DND-41 (cell line): ENCODE measurements at regions not wholly inside any gene's neighbourhood (a gene's known extent, or its start where the extent isn't known, plus 50 kb on each side); places are given as distances from the start of the nearest gene placed in this dataset.

Experiments
- ATAC-seq: fragments of 200-7000 bp; cut with Tn5 transposase; 3 replicates; pipeline ENCODE4 v1.9.1; 2021; ENCODE audit warnings: low read depth; ENCODE audit not compliant: insufficient read depth
- DNase-seq: peaks from one replicate; pipeline ENCODE4 v3.0.0-alpha.2; 2020
- H2AFZ ChIP-seq: 2 replicates; pipeline ENCODE4 v1.6.0; 2012; ENCODE audit warnings: low read depth, low read length
- H3K27ac ChIP-seq: 2 replicates; pipeline ENCODE4 v1.5.1; 2012; ENCODE audit warnings: low read length, inconsistent platforms
- H3K27me3 ChIP-seq: fragments of 200-600 bp; sonication (generic); 2 replicates; pipeline ENCODE4 v1.6.0; 2012; ENCODE audit warnings: low read length, mild to moderate bottlenecking, inconsistent platforms; ENCODE audit not compliant: insufficient read depth, poor library complexity
- H3K36me3 ChIP-seq: 2 replicates; pipeline ENCODE4 v1.5.1; 2012; ENCODE audit warnings: low read length, inconsistent platforms; ENCODE audit not compliant: insufficient read depth
- H3K4me1 ChIP-seq: 2 replicates; pipeline ENCODE4 v1.5.1; 2012; ENCODE audit warnings: mild to moderate bottlenecking, low read length; ENCODE audit not compliant: insufficient read depth
- H3K4me2 ChIP-seq: 2 replicates; pipeline ENCODE4 v1.6.0; 2012; ENCODE audit warnings: mild to moderate bottlenecking, moderate library complexity, low read length, inconsistent platforms; ENCODE audit not compliant: insufficient read depth
- H3K4me3 ChIP-seq, 2 experiments: fragments of 200-600 bp in 1 of 2; shearing (Covaris generic) in 1 of 2; 2 replicates each; pipeline ENCODE4 v1.5.1; 2012 to 2016; ENCODE audit warnings: inconsistent platforms in 2 of 2, low read length in 2 of 2, mild to moderate bottlenecking in 2 of 2, low read depth in 1 of 2, moderate library complexity in 1 of 2
- H3K79me2 ChIP-seq: 2 replicates; pipeline ENCODE4 v1.6.0; 2012; ENCODE audit warnings: low read length, inconsistent platforms; ENCODE audit not compliant: insufficient read depth
- H3K9ac ChIP-seq: 2 replicates; pipeline ENCODE4 v1.6.0; 2012; ENCODE audit warnings: low read depth, mild to moderate bottlenecking, inconsistent platforms, low read length, moderate library complexity
- H3K9me3 ChIP-seq: 2 replicates; pipeline ENCODE4 v1.5.1; 2012; ENCODE audit warnings: low read length, moderate library complexity, mild to moderate bottlenecking, inconsistent platforms; ENCODE audit not compliant: insufficient read depth, severe bottlenecking
- H4K20me1 ChIP-seq: 2 replicates; pipeline ENCODE4 v1.6.0; 2012; ENCODE audit warnings: low read length; ENCODE audit not compliant: insufficient read depth
- CTCF ChIP-seq: IDR thresholded peaks from 2 replicates; pipeline ENCODE4 v1.5.1; 2012; ENCODE audit warnings: borderline replicate concordance, low read length, moderate library complexity, mild to moderate bottlenecking; ENCODE audit not compliant: poor library complexity, severe bottlenecking; ENCODE audit errors: extremely low read depth
- EZH2 ChIP-seq: IDR thresholded peaks from 3 replicates; pipeline ENCODE4 v1.6.1; 2012; ENCODE audit warnings: borderline replicate concordance, low read depth, mild to moderate bottlenecking, moderate library complexity, low read length, inconsistent platforms; ENCODE audit not compliant: severe bottlenecking

DNA sequence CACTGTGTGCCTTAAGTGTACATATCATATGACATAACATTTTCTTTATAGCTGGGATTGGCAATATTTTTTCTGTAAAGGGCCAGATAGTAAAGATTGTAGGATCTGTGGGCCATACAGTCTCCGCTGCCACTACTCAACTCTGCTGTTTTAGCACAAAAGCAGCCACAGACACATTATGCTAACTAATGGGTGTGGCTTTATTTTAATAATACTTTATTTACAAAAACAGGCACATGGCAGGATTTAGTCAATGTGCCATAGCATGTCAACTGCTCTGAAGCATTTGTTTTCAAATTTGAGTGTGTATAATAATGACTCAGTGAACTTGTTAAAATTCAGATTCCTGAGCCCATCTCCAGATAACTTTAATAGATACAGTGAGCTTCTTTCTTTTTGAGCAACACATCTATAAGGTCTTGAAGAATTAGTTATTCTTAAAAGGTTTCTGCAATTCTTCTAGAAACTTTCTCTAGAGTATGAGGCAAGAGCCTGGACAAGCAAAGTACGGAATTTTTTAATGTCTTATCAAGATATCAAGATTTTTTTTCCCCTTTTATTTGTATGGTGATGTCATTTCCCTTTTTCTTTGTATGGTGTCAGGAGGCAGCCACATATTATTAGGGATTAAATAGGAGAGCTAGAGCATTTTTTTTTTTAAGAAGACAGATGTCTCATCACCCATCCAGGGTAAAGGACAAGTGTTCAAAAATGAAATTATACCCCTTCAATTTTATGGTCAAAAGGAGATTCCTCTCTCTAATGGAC is 518.3 kb downstream of the DHX35 start:
- no peak for ATAC-seq
- Histone ChIP-seq H3K36me3 (no peaks in the 10 kb centered on the region), H3K27ac (no peak overlapping the region), H3K27me3 (no peaks in the 10 kb centered on the region), H3K9me3 (no peaks in the 10 kb centered on the region), H2AFZ (no peak overlapping the region), H3K79me2 (no peaks in the 10 kb centered on the region), H3K4me2 (no peak overlapping the region), H3K4me1 (no peaks in the 10 kb centered on the region), H3K4me3 (no peak overlapping the region), H4K20me1 (no peaks in the 10 kb centered on the region), H3K9ac (no peak overlapping the region)
- DNase-seq = no peak
- no peak for TF ChIP-seq EZH2
- no peak for TF ChIP-seq CTCF

- H3K9me3 ChIP-seq = no peaks in the 10 kb centered on the region
- no peak for ATAC-seq
- H3K27me3 ChIP-seq = no peaks in the 10 kb centered on the region
- no peak overlapping the region for H2AFZ ChIP-seq
- no peak for DNase-seq
- no peaks in the 10 kb centered on the region for H4K20me1 ChIP-seq
- H3K9ac ChIP-seq = no peak overlapping the region
- H3K4me2 ChIP-seq = no peak overlapping the region
- H3K36me3 ChIP-seq = no peaks in the 10 kb centered on the region
- H3K4me3 ChIP-seq = no peak overlapping the region
- no peaks in the 10 kb centered on the region for H3K79me2 ChIP-seq
- no peak for TF ChIP-seq CTCF
- no peak for TF ChIP-seq EZH2
- H3K27ac ChIP-seq = no peak overlapping the region
- H3K4me1 ChIP-seq = no peaks in the 10 kb centered on the region
These were observed 517.2 kb downstream of the DHX35 start for GRCh38 chr20:39479196-39479810.

- no peaks in the 10 kb centered on the region for H4K20me1 ChIP-seq
- H3K79me2 ChIP-seq = no peaks in the 10 kb centered on the region
- TF ChIP-seq EZH2 (no peak), CTCF (no peak)
- no peak for ATAC-seq
- H3K27ac ChIP-seq = no peak overlapping the region
- no peaks in the 10 kb centered on the region for H3K36me3 ChIP-seq
- no peak overlapping the region for H3K4me2 ChIP-seq
- H3K27me3 ChIP-seq = no peaks in the 10 kb centered on the region
- no peaks in the 10 kb centered on the region for H3K9me3 ChIP-seq
- no peak overlapping the region for H2AFZ ChIP-seq
- no peak overlapping the region for H3K4me3 ChIP-seq
- no peak for DNase-seq
- no peak overlapping the region for H3K9ac ChIP-seq
- H3K4me1 ChIP-seq = no peaks in the 10 kb centered on the region
These were observed 512.7 kb downstream of the DHX35 start for GRCh38 chr20:39474879-39475278.
